OCI-LY1 (cell line): ENCODE measurements at regions not wholly inside any gene's neighbourhood (a gene's known extent, or its start where the extent isn't known, plus 50 kb on each side); places are given as distances from the start of the nearest gene placed in this dataset.

Experiments used
- H2AFZ ChIP-seq: fragments of 200-600 bp; sonication (generic), shearing (Covaris generic); 2 replicates; pipeline ENCODE4 v1.6.0; 2014; ENCODE audit warnings: antibody characterized with exemption, mild to moderate bottlenecking, low read length
- H3F3A ChIP-seq: fragments of 200-600 bp; sonication (generic), shearing (Covaris generic); 2 replicates; pipeline ENCODE4 v1.6.0; 2014; ENCODE audit warnings: mild to moderate bottlenecking, antibody characterized with exemption, low read length, moderate library complexity; ENCODE audit not compliant: insufficient read depth
- H3K27ac ChIP-seq: fragments of 200-600 bp; sonication (generic); 2 replicates; pipeline ENCODE4 v1.5.1; 2014; ENCODE audit warnings: low read length, mixed run types, mild to moderate bottlenecking, low read depth; ENCODE audit not compliant: poor library complexity, severe bottlenecking
- H3K27me3 ChIP-seq: fragments of 200-600 bp; sonication (generic); 2 replicates; pipeline ENCODE4 v1.6.0; 2014; ENCODE audit warnings: antibody characterized with exemption, mild to moderate bottlenecking, low read length, moderate library complexity; ENCODE audit not compliant: insufficient read depth
- H3K36me3 ChIP-seq: fragments of 200-600 bp; sonication (generic); 2 replicates; pipeline ENCODE4 v1.6.1; 2014; ENCODE audit warnings: mild to moderate bottlenecking, antibody characterized with exemption, low read length, moderate library complexity, mixed read lengths; ENCODE audit not compliant: insufficient read depth
- H3K4me1 ChIP-seq: fragments of 200-600 bp; sonication (generic); 2 replicates; pipeline ENCODE4 v1.5.1; 2014; ENCODE audit warnings: mild to moderate bottlenecking, low read length, moderate library complexity; ENCODE audit not compliant: insufficient read depth, severe bottlenecking
- H3K4me2 ChIP-seq: fragments of 200-600 bp; sonication (generic), shearing (Covaris generic); 2 replicates; pipeline ENCODE4 v1.6.1; 2014; ENCODE audit warnings: low read length
- H3K4me3 ChIP-seq: fragments of 200-600 bp; sonication (generic); 2 replicates; pipeline ENCODE4 v1.5.1; 2014; ENCODE audit warnings: low read length, low read depth, mild to moderate bottlenecking, mixed read lengths; ENCODE audit not compliant: poor library complexity, severe bottlenecking
- H3K79me2 ChIP-seq: fragments of 200-600 bp; shearing (Covaris generic); 2 replicates; pipeline ENCODE4 v1.6.1; 2016; ENCODE audit warnings: mixed run types, low read length, mixed read lengths; ENCODE audit not compliant: insufficient read depth
- H3K9ac ChIP-seq: fragments of 200-600 bp; sonication (generic), shearing (Covaris generic); 2 replicates; pipeline ENCODE4 v1.6.1; 2014; ENCODE audit warnings: mild to moderate bottlenecking, low read length, mixed read lengths
- H3K9me2 ChIP-seq: fragments of 200-600 bp; sonication (generic), shearing (Covaris generic); 2 replicates; pipeline ENCODE4 v1.6.1; 2014; ENCODE audit warnings: low read depth, mild to moderate bottlenecking, low read length, mixed read lengths
- H3K9me3 ChIP-seq: fragments of 200-600 bp; shearing (Covaris generic); 2 replicates; pipeline ENCODE4 v1.6.1; 2014; ENCODE audit warnings: low read length, mixed read lengths
- H4K20me1 ChIP-seq: fragments of 200-600 bp; sonication (generic), shearing (Covaris generic); 2 replicates; pipeline ENCODE4 v1.6.0; 2016; ENCODE audit warnings: mild to moderate bottlenecking, low read length; ENCODE audit not compliant: insufficient read depth
- EZH2 ChIP-seq: fragments of 200-600 bp; sonication (generic), shearing (Covaris generic); IDR thresholded peaks from 2 replicates; pipeline ENCODE4 v1.8.0; 2017; ENCODE audit warnings: borderline replicate concordance, mixed run types, mild to moderate bottlenecking, antibody characterized with exemption, low read length, moderate library complexity, mixed read lengths
- TF ChIP-seq, protein P1 (sequence below): fragments of 200-600 bp; sonication (generic), shearing (Covaris generic); IDR thresholded peaks from 2 replicates; pipeline ENCODE4 v1.5.1; 2017; ENCODE audit warnings: mild to moderate bottlenecking, antibody characterized with exemption, low read length, moderate library complexity, mixed read lengths

DNA sequence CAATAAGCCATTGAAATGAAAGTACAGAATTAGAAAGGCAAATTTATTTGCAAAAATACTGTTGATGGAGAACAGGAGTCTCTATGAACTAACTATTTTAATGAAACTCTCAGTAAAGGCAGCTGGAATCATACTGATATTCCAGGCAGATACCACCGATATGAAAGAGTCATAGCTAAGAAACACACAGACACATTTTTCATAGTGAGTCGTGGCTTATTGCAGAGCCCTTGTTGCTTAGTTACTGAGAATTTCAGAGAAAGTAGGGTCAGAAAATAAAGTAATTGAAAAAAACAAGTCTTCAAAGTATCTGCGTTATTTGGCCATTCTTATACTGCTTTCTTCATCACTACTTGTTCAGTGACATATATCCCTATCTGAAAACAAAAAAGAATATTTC is 1890.9 kb downstream of the PCDH9 start:
- Histone ChIP-seq H3K27me3 (no peaks in the 10 kb centered on the region), H3K27ac (no peak overlapping the region), H3K9me2 (no peaks in the 10 kb centered on the region), H3K4me3 (no peak overlapping the region), H3K9ac (no peak overlapping the region), H3K36me3 (no peaks in the 10 kb centered on the region), H3K9me3 (0 out of 2 replicates have a peak, but pooled peaks cover 3% of the 10 kb centered on the region), H3K79me2 (no peaks in the 10 kb centered on the region), H3K4me2 (no peak overlapping the region), H4K20me1 (no peaks in the 10 kb centered on the region), H2AFZ (no peak overlapping the region), H3F3A (no peaks in the 10 kb centered on the region), H3K4me1 (peaks cover 15% of the 10 kb centered on the region)
- TF ChIP-seq EZH2 = no peak
- TF ChIP-seq, protein P1, sequence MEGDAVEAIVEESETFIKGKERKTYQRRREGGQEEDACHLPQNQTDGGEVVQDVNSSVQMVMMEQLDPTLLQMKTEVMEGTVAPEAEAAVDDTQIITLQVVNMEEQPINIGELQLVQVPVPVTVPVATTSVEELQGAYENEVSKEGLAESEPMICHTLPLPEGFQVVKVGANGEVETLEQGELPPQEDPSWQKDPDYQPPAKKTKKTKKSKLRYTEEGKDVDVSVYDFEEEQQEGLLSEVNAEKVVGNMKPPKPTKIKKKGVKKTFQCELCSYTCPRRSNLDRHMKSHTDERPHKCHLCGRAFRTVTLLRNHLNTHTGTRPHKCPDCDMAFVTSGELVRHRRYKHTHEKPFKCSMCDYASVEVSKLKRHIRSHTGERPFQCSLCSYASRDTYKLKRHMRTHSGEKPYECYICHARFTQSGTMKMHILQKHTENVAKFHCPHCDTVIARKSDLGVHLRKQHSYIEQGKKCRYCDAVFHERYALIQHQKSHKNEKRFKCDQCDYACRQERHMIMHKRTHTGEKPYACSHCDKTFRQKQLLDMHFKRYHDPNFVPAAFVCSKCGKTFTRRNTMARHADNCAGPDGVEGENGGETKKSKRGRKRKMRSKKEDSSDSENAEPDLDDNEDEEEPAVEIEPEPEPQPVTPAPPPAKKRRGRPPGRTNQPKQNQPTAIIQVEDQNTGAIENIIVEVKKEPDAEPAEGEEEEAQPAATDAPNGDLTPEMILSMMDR = no peak

- H3K9ac ChIP-seq = no peak overlapping the region
- no peaks in the 10 kb centered on the region for H3F3A ChIP-seq
- no peaks in the 10 kb centered on the region for H3K9me2 ChIP-seq
- no peaks in the 10 kb centered on the region for H3K36me3 ChIP-seq
- no peak overlapping the region for H3K4me3 ChIP-seq
- no peaks in the 10 kb centered on the region for H4K20me1 ChIP-seq
- no peaks in the 10 kb centered on the region for H3K27me3 ChIP-seq
- H2AFZ ChIP-seq = peak overlapping the region; percentile 46; the same call in 1 of the 2 replicates
- 0 out of 2 replicates have a peak, but pooled peaks cover 3% of the 10 kb centered on the region for H3K9me3 ChIP-seq
- H3K4me2 ChIP-seq = no peak overlapping the region
- TF ChIP-seq EZH2 = no peak
- TF ChIP-seq, protein P1 = no peak
- no peak overlapping the region for H3K27ac ChIP-seq
- peaks cover 19% of the 10 kb centered on the region for H3K4me1 ChIP-seq
- no peaks in the 10 kb centered on the region for H3K79me2 ChIP-seq
Measured at GRCh38 chr13:65336916-65337315, 1893.2 kb downstream of the PCDH9 start.

GRCh38 chr13:65336087-65336749 is 1893.9 kb downstream of the PCDH9 start:
- TF ChIP-seq EZH2 = no peak
- TF ChIP-seq, protein P1 = no peak
- H3K9me3 ChIP-seq = 0 out of 2 replicates have a peak, but pooled peaks cover 3% of the 10 kb centered on the region

More at GRCh38 chr13:65336087-65336749, 1893.9 kb downstream of the PCDH9 start:
- Histone ChIP-seq H3K9me2 (no peaks in the 10 kb centered on the region), H3K4me2 (peak overlapping the region; percentile 19; the same call in 1 of the 2 replicates), H3K9ac (no peak overlapping the region), H3K27me3 (no peaks in the 10 kb centered on the region), H4K20me1 (no peaks in the 10 kb centered on the region), H2AFZ (peak overlapping the region; percentile 46; the same call in 1 of the 2 replicates), H3K4me1 (peaks cover 19% of the 10 kb centered on the region), H3F3A (no peaks in the 10 kb centered on the region), H3K4me3 (no peak overlapping the region), H3K36me3 (no peaks in the 10 kb centered on the region), H3K27ac (no peak overlapping the region), H3K79me2 (no peaks in the 10 kb centered on the region)
